H1 (cell line): ENCODE measurements at regions not wholly inside any gene's neighbourhood (a gene's known extent, or its start where the extent isn't known, plus 50 kb on each side); places are given as distances from the start of the nearest gene placed in this dataset.

Experiments used
- CHD2 ChIP-seq: IDR thresholded peaks from 2 replicates; pipeline ENCODE4 v1.6.1; 2012; ENCODE audit warnings: low read length, improper control_type of control experiment
- EP300 ChIP-seq, 2 experiments: IDR thresholded peaks; 1 replicate in 1 of 2; 2 replicates in 1 of 2; pipeline ENCODE4 v1.6.1; 2011 to 2012; ENCODE audit warnings: low read depth in 2 of 2, low read length in 2 of 2, mild to moderate bottlenecking in 2 of 2, borderline replicate concordance in 1 of 2, inconsistent platforms in 1 of 2, moderate library complexity in 1 of 2
- KDM5A ChIP-seq: fragments of 200-600 bp; IDR thresholded peaks from 2 replicates; pipeline ENCODE4 v1.7.1; 2012; ENCODE audit warnings: mild to moderate bottlenecking, low read length, inconsistent platforms, mixed read lengths
- SAP30 ChIP-seq: fragments of 300-600 bp; sonication (generic); IDR thresholded peaks from 2 replicates; pipeline ENCODE4 v1.7.1; 2012; ENCODE audit warnings: low read length, moderate library complexity, mild to moderate bottlenecking, inconsistent platforms; ENCODE audit not compliant: insufficient read depth, insufficient replicate concordance
- SIX5 ChIP-seq: IDR thresholded peaks from 2 replicates; pipeline ENCODE4 v1.6.1; 2011; ENCODE audit warnings: mild to moderate bottlenecking, low read depth, low read length

DNA sequence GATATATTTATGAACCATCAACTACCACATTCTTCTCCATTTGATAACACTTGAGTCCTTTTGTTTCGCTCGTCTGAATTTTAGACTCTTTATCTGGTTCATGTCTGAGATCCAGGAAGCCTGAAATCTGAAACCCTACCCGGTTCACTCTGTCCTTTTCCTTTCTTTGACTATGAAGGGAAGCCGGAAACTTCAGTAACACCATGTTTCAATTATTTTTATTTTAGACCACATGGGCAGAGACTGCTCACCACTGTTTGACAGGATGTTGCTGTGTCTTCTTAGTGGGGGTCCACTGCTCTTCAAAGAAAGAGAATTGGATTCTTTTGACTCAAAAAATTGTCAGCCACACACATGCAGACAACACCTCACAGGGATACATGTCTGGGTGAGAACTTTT is 331.9 kb upstream of the FLRT2 start (continued):
- TF ChIP-seq EP300 (IDR thresholded peaks at IDR 0.05; ENCODE audit: borderline replicate concordance in 1 of 2, low read depth in 2 of 2, low read length in 2 of 2): no peak
- no peak for TF ChIP-seq SAP30
- TF ChIP-seq CHD2: no peak
- no peak for TF ChIP-seq SIX5
- TF ChIP-seq KDM5A: no peak
